Spleen (tissue), 11 donors: ENCODE measurements at regions not wholly inside any gene's neighbourhood (a gene's known extent, or its start where the extent isn't known, plus 50 kb on each side); places are given as distances from the start of the nearest gene placed in this dataset.

Experiments used
- DNase-seq: peaks from one replicate; pipeline ENCODE4 v3.0.0-alpha.2; 2020
- H3K27ac ChIP-seq, 8 donors: fragments of 200-600 bp; sonication (generic) in 7 of 8; 1 replicate in 4 of 8; 2 replicates in 4 of 8; pipeline versions ENCODE4 v1.5.0 to v1.8.0; 2016 to 2021; ENCODE audit warnings: inconsistent platforms in 4 of 8, mild to moderate bottlenecking in 4 of 8, moderate library complexity in 1 of 8
- H3K27me3 ChIP-seq, 7 donors: fragments of 200-600 bp; sonication (generic) in 6 of 7; replicated peaks in 1 of 7; 1 replicate in 4 of 7; 2 replicates in 3 of 7; pipeline versions ENCODE4 v1.5.0 to v1.8.0; 2016 to 2021; ENCODE audit warnings: inconsistent platforms in 3 of 7, mild to moderate bottlenecking in 1 of 7
- H3K36me3 ChIP-seq, 6 donors: fragments of 200-600 bp; sonication (generic) in 5 of 6; 1 replicate in 4 of 6; 2 replicates in 2 of 6; pipeline versions ENCODE4 v1.5.0 to v1.8.0; 2016 to 2021; ENCODE audit warnings: inconsistent platforms in 2 of 6
- H3K4me1 ChIP-seq, 6 donors: fragments of 200-600 bp; sonication (generic) in 5 of 6; 1 replicate in 3 of 6; 2 replicates in 3 of 6; pipeline versions ENCODE4 v1.5.0 to v1.8.0; 2016 to 2021; ENCODE audit warnings: inconsistent platforms in 3 of 6
- H3K4me3 ChIP-seq, 8 donors: fragments of 200-600 bp; sonication (generic) in 7 of 8; 1 replicate in 4 of 8; 2 replicates in 4 of 8; pipeline versions ENCODE4 v1.5.0 to v1.8.0; 2016 to 2021; ENCODE audit warnings: inconsistent platforms in 4 of 8, mild to moderate bottlenecking in 4 of 8, moderate library complexity in 2 of 8
- H3K9me3 ChIP-seq, 8 donors: fragments of 200-600 bp; sonication (generic) in 7 of 8; 1 replicate in 4 of 8; 2 replicates in 4 of 8; pipeline versions ENCODE4 v1.5.0 to v1.8.0; 2016 to 2021; ENCODE audit warnings: inconsistent platforms in 4 of 8
- POLR2A ChIP-seq, 3 donors: fragments of 450-650 bp; IDR thresholded peaks; one replicate each; pipeline ENCODE4 v1.5.1; 2017; ENCODE audit warnings: antibody characterized with exemption in 3 of 3, mild to moderate bottlenecking in 1 of 3
- POLR2AphosphoS5 ChIP-seq, 3 donors: sonication (generic); formaldehyde crosslinking; IDR thresholded peaks; one replicate each; pipeline ENCODE4 v1.5.1; 2017; ENCODE audit warnings: antibody characterized with exemption in 3 of 3
- WGBS, 5 donors: extraction: QIAGEN DNeasy Blood & Tissue Kit in 3 of 5; methylation state at CpG; one replicate each; pipeline versions ENCODE4 v1.1.5 to v1.1.7; 2013 to 2018; 5-methylcytosine and 5-hydroxymethylcytosine counted together
- intact Hi-C: fragments of 100-400 bp; cut with DNase I; formaldehyde crosslinking; loops from one replicate; pipeline ENCODE4 v1.15.0; 2023; ENCODE audit warnings: low total_unique reads
- TF ChIP-seq, protein P1 (sequence below), 11 experiments: fragments of 200-600 bp in 7 of 11; fragments of 450-650 bp in 4 of 11; sonication (generic) in 4 of 11; IDR thresholded peaks in 8 of 11; conservative IDR thresholded peaks in 3 of 11; 1 replicate in 7 of 11; 2 replicates in 4 of 11; pipeline versions ENCODE4 v1.4.0 to v1.8.0; 2016 to 2021; ENCODE audit warnings: antibody characterized with exemption in 11 of 11, inconsistent platforms in 4 of 11, mild to moderate bottlenecking in 1 of 11
- donor health status: healthy with polysubstance abuse.
- donor health status: DM: no; HTN: no; CAD: no; lungs with moderate emphysema.
- donor health status: DM: no; HTN: no; CAD: no.
- donor health status: Bipolar disorder and iron deficiency.
- donor health status: healthy.
- donor health status: DM: no; HTN: no; CAD: no.
- donor health status: DM: yes; HTN: yes; CAD: no.

DNA sequence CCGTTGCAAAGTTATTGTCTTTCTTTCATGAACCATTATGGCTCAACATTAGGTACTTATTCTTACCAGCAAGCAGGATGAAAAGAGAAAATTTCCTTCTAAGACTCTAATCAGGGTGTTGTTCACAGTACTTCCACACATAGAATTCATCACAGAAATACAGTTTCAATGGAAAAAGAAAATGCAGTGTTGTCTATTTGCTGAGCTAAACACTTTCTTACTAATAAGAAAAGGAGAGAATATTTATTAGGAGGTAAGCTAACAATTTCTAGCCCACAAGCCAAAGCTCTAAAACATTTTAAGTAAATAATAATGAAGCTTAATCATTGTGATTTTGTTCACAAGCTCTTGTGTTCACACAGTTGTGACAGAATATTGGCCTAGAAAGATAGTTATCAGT is 1772.8 kb upstream of the PCDH7 start:
- Histone ChIP-seq H3K4me3 (no peak overlapping the region), H3K36me3 (no peaks in the 10 kb centered on the region), H3K27me3 (no peaks in the 10 kb centered on the region), H3K9me3 (peaks cover 0 to 16% (median 2%) of the 10 kb centered on the region in 8 donors), H3K27ac (no peak overlapping the region), H3K4me1 (no peaks in the 10 kb centered on the region)
- 56 to 76% (median 67%) methylated on average over 1 of the region's 1 CpG for WGBS, 5 donors
- DNase-seq, result no peak
- TF ChIP-seq, protein P1, sequence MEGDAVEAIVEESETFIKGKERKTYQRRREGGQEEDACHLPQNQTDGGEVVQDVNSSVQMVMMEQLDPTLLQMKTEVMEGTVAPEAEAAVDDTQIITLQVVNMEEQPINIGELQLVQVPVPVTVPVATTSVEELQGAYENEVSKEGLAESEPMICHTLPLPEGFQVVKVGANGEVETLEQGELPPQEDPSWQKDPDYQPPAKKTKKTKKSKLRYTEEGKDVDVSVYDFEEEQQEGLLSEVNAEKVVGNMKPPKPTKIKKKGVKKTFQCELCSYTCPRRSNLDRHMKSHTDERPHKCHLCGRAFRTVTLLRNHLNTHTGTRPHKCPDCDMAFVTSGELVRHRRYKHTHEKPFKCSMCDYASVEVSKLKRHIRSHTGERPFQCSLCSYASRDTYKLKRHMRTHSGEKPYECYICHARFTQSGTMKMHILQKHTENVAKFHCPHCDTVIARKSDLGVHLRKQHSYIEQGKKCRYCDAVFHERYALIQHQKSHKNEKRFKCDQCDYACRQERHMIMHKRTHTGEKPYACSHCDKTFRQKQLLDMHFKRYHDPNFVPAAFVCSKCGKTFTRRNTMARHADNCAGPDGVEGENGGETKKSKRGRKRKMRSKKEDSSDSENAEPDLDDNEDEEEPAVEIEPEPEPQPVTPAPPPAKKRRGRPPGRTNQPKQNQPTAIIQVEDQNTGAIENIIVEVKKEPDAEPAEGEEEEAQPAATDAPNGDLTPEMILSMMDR (IDR thresholded peaks at IDR 0.05 in 8 of 11, conservative IDR thresholded peaks at IDR 0.05 in 3 of 11), result no peak
- TF ChIP-seq POLR2A (IDR thresholded peaks at IDR 0.05), result no peak
- TF ChIP-seq POLR2AphosphoS5 (IDR thresholded peaks at IDR 0.05), result no peak
- intact Hi-C loops, result no loop called here

DNA sequence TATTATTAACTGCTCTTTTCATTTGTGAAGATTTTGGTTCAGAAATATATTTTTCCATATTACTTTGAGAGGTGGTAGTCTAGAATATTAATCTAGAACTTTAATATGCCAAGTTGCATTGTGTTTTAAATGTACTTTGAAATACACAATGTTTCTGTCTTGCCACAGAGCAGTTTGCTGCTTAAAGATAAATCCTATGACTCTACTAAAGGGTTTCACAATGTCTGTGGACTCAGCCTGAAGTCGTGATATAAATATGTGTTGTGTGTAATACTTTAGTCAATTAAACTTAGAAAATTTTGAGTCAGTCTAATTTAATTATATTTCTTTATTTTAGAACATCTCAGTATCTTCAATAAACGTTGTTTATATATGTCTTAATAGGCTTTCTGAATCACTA is 1771.7 kb upstream of the PCDH7 start:
- DNase-seq, result no peak
- no peaks in the 10 kb centered on the region for H3K36me3 ChIP-seq
- TF ChIP-seq POLR2AphosphoS5 (IDR thresholded peaks at IDR 0.05) (no peak), POLR2A (IDR thresholded peaks at IDR 0.05) (no peak)
- TF ChIP-seq, protein P1 (IDR thresholded peaks at IDR 0.05 in 8 of 11, conservative IDR thresholded peaks at IDR 0.05 in 3 of 11), result no peak
- H3K27me3 ChIP-seq, result no peaks in the 10 kb centered on the region
- peaks cover 0 to 15% (median 2%) of the 10 kb centered on the region in 8 donors for H3K9me3 ChIP-seq
- no peak overlapping the region for H3K27ac ChIP-seq
- no peaks in the 10 kb centered on the region for H3K4me1 ChIP-seq
- 51 to 73% (median 64%) methylated on average over 2 of the region's 2 CpGs for WGBS, 5 donors
- intact Hi-C loops, result no loop called here
- H3K4me3 ChIP-seq, result no peak overlapping the region

DNA sequence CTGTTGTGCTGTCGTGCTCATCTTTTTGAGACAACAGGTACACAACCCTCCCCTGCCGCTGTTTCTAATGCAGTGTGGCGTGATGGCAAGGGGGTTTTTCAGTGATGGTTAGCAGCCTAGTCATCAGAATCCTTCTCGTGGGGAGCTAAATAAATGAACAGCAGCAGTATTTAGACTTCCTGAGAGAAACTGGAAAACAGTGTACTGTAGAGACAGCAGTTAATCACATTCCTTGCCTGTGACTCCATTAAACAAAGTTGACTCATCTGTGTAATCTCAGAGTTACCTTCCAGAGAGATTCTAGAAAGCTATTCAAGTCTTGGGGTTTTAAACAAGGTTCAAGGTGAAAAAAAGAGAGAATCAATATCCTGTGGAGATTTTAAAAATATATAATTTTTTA is 1753.2 kb upstream of the PCDH7 start:
- Histone ChIP-seq H3K9me3 (peaks cover 0 to 3% (median 0%) of the 10 kb centered on the region in 8 donors), H3K4me3 (no peak overlapping the region), H3K36me3 (no peaks in the 10 kb centered on the region), H3K27ac (no peak overlapping the region), H3K27me3 (no peaks in the 10 kb centered on the region), H3K4me1 (no peaks in the 10 kb centered on the region)
- TF ChIP-seq POLR2A (IDR thresholded peaks at IDR 0.05), result no peak
- no peak for TF ChIP-seq POLR2AphosphoS5 (IDR thresholded peaks at IDR 0.05)
- TF ChIP-seq, protein P1 (IDR thresholded peaks at IDR 0.05 in 8 of 11, conservative IDR thresholded peaks at IDR 0.05 in 3 of 11), result no peak
- DNase-seq, result no peak
- WGBS, 5 donors, result 66 to 73% (median 67%) methylated on average over 4 of the region's 4 CpGs
- intact Hi-C loops, result no loop called here

DNA sequence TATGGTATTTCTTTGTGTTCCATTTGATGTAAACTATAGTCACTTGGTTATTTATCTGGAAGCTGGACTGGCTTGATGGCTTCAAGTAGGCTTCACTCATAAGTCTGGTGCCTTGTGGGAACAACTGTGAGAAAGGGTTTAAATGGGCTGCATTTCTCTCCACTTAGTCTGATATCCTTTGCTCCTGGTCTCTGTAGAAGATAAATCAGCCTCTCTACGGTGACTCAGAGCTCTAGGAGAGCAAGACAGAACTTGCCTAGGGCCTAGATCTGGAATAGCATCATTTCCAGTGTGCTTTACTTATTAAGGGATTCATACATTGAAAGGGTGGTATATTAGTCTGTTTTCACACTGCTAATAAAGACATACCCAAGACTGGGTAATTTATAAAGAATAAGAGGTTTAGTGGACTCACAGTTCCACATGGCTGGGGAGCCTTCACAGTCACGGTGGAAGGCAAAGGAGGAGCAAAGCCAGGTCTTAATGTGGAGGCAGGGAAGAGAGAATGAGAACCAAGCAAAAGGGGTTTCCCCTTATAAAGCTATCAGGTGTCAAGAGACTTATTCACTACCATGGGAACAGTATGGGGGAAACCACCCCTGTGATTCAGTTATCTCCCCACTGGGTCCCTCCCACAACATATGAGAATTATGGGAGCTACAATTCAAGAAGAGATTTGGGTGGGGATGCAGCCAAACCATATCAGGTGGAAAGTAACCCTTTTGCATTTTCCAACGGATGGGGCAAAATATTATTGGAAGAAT is 1746.4 kb upstream of the PCDH7 start:
- H3K36me3 ChIP-seq, result no peaks in the 10 kb centered on the region
- 47 to 67% (median 63%) methylated on average over 3 of the region's 3 CpGs for WGBS, 5 donors
- DNase-seq, result no peak
- H3K4me1 ChIP-seq, result no peaks in the 10 kb centered on the region
- H3K4me3 ChIP-seq, result no peak overlapping the region
- no peaks in the 10 kb centered on the region for H3K27me3 ChIP-seq
- intact Hi-C loops, result no loop called here
- peaks cover 0 to 4% (median 0%) of the 10 kb centered on the region in 8 donors for H3K9me3 ChIP-seq
- TF ChIP-seq POLR2AphosphoS5 (IDR thresholded peaks at IDR 0.05) (no peak), POLR2A (IDR thresholded peaks at IDR 0.05) (no peak)
- TF ChIP-seq, protein P1 (IDR thresholded peaks at IDR 0.05 in 8 of 11, conservative IDR thresholded peaks at IDR 0.05 in 3 of 11), result no peak
- H3K27ac ChIP-seq, result no peak overlapping the region
